ENCODE measurements at regions not wholly inside any gene's neighbourhood (a gene's known extent, or its start where the extent isn't known, plus 50 kb on each side); places are given as distances from the start of the nearest gene placed in this dataset.

- Histone ChIP-seq H2AFZ (ENCODE audit: control insufficient read depth, low read length) (no peak overlapping the region), H4K20me1 (ENCODE audit: control insufficient read depth, extremely low read depth, insufficient read depth, low read length) (no peaks in the 10 kb centered on the region), H3K9me1 (ENCODE audit: control insufficient read depth, extremely low read depth, insufficient read depth, low read length) (no peaks in the 10 kb centered on the region), H3K27me3 (ENCODE audit: control insufficient read depth, extremely low read depth, insufficient read depth, low read length) (no peaks in the 10 kb centered on the region), H3K27ac (ENCODE audit: control insufficient read depth, insufficient read depth, low read length) (no peak overlapping the region), H3K9ac (ENCODE audit: control insufficient read depth, extremely low read depth, insufficient read depth, low read length) (no peak overlapping the region), H3K36me3 (ENCODE audit: control insufficient read depth in 2 of 2, extremely low read depth in 1 of 2, insufficient read depth in 2 of 2, low read length in 2 of 2) (no peaks in the 10 kb centered on the region), H3K4me3 (ENCODE audit: control insufficient read depth in 2 of 3, extremely low read depth in 1 of 3, insufficient read depth in 2 of 3, low read depth in 1 of 3, low read length in 3 of 3) (no peak overlapping the region), H3K4me1 (ENCODE audit: control insufficient read depth, extremely low read depth, insufficient read depth, low read length) (no peaks in the 10 kb centered on the region), H3K9me3 (ENCODE audit: control insufficient read depth, low read depth, low read length) (no peaks in the 10 kb centered on the region), H3K79me2 (ENCODE audit: control insufficient read depth, insufficient read depth, low read length) (no peaks in the 10 kb centered on the region), H3K4me2 (ENCODE audit: control insufficient read depth, extremely low read depth, insufficient read depth, low read depth, low read length) (no peak overlapping the region)
- DNase-seq (ENCODE audit: low read depth, low spot score) = no peak
- dilution Hi-C loops (cut with MboI; ENCODE audit: extremely low pct_ligation_motif_present, low sequenced_read_pairs) = no loop called here
- TF ChIP-seq EZH2 (IDR thresholded peaks at IDR 0.05; ENCODE audit: low read length) = no peak
- TF ChIP-seq, protein P1, sequence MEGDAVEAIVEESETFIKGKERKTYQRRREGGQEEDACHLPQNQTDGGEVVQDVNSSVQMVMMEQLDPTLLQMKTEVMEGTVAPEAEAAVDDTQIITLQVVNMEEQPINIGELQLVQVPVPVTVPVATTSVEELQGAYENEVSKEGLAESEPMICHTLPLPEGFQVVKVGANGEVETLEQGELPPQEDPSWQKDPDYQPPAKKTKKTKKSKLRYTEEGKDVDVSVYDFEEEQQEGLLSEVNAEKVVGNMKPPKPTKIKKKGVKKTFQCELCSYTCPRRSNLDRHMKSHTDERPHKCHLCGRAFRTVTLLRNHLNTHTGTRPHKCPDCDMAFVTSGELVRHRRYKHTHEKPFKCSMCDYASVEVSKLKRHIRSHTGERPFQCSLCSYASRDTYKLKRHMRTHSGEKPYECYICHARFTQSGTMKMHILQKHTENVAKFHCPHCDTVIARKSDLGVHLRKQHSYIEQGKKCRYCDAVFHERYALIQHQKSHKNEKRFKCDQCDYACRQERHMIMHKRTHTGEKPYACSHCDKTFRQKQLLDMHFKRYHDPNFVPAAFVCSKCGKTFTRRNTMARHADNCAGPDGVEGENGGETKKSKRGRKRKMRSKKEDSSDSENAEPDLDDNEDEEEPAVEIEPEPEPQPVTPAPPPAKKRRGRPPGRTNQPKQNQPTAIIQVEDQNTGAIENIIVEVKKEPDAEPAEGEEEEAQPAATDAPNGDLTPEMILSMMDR (optimal IDR thresholded peaks at IDR 0.05 in 1 of 3, IDR thresholded peaks at IDR 0.05 in 1 of 3, conservative IDR thresholded peaks at IDR 0.05 in 1 of 3; ENCODE audit: extremely low read depth in 1 of 3, insufficient read depth in 2 of 3, low read length in 3 of 3) = no peak
- FAIRE-seq = no peak
Observed at GRCh38 chr2:128485761-128486639, 167.3 kb upstream of the HS6ST1 start.

DNA sequence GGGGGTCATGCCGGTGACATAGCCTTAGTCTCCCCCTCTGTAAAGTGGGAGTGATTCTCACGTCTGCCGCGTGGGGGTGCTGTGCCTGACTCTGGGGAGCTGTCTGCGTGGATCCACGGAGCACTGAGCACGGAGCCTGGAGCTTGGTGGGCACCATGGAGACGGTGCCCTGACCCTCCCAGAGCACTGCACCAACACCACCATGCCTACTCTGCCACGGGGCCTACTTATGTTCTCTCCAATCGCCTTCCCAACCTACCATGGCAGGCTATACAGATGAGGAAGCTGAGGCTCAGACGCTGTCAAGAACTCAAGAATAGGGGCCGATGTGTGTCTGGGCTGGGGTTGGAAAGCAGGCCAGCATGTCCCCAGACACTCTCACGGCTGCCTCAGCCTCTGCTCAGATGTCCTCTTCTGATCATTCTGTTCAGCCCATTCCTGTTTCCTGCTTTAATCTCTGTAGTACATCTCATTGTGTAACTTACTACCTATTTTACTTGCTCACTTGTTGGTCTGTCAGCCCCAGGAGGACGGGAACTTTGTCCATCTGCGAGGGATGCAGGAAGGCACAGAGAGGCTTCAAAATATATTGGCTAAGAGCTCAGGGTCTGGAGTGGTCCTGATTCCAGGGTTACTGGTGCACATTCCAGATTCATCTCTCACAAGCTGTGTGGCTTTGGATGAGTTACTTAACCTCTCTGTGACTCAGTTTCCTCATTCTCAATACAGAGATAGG, 168.1 kb upstream of the HS6ST1 start:
- Histone ChIP-seq H3K9ac (ENCODE audit: control insufficient read depth, extremely low read depth, insufficient read depth, low read length) (no peak overlapping the region), H3K36me3 (ENCODE audit: control insufficient read depth in 2 of 2, extremely low read depth in 1 of 2, insufficient read depth in 2 of 2, low read length in 2 of 2) (no peaks in the 10 kb centered on the region), H2AFZ (ENCODE audit: control insufficient read depth, low read length) (no peak overlapping the region), H3K79me2 (ENCODE audit: control insufficient read depth, insufficient read depth, low read length) (no peaks in the 10 kb centered on the region), H3K27me3 (ENCODE audit: control insufficient read depth, extremely low read depth, insufficient read depth, low read length) (no peaks in the 10 kb centered on the region), H3K4me1 (ENCODE audit: control insufficient read depth, extremely low read depth, insufficient read depth, low read length) (no peaks in the 10 kb centered on the region), H3K27ac (ENCODE audit: control insufficient read depth, insufficient read depth, low read length) (no peak overlapping the region), H4K20me1 (ENCODE audit: control insufficient read depth, extremely low read depth, insufficient read depth, low read length) (no peaks in the 10 kb centered on the region), H3K4me2 (ENCODE audit: control insufficient read depth, extremely low read depth, insufficient read depth, low read depth, low read length) (no peak overlapping the region), H3K9me1 (ENCODE audit: control insufficient read depth, extremely low read depth, insufficient read depth, low read length) (no peaks in the 10 kb centered on the region), H3K4me3 (ENCODE audit: control insufficient read depth in 2 of 3, extremely low read depth in 1 of 3, insufficient read depth in 2 of 3, low read depth in 1 of 3, low read length in 3 of 3) (no peak overlapping the region), H3K9me3 (ENCODE audit: control insufficient read depth, low read depth, low read length) (no peaks in the 10 kb centered on the region)
- no peak for DNase-seq (ENCODE audit: low read depth, low spot score)
- FAIRE-seq = no peak
- TF ChIP-seq EZH2 (IDR thresholded peaks at IDR 0.05; ENCODE audit: low read length) = no peak
- TF ChIP-seq, protein P1 (optimal IDR thresholded peaks at IDR 0.05 in 1 of 3, IDR thresholded peaks at IDR 0.05 in 1 of 3, conservative IDR thresholded peaks at IDR 0.05 in 1 of 3; ENCODE audit: extremely low read depth in 1 of 3, insufficient read depth in 2 of 3, low read length in 3 of 3) = no peak
- dilution Hi-C loops (cut with MboI; ENCODE audit: extremely low pct_ligation_motif_present, low sequenced_read_pairs) = no loop called here
